ENCODE measurements at regions not wholly inside any gene's neighbourhood (a gene's known extent, or its start where the extent isn't known, plus 50 kb on each side); places are given as distances from the start of the nearest gene placed in this dataset.

GRCh38 chr16:85554889-85555718 is 58.0 kb upstream of the GSE1 start:
- TF ChIP-seq EZH2 (IDR thresholded peaks at IDR 0.05; ENCODE audit: insufficient read depth, poor library complexity, severe bottlenecking) (no peak), EZH2phosphoT487 (IDR thresholded peaks at IDR 0.05; ENCODE audit: insufficient read depth, low read depth) (no peak)
